Mesothelial cell of epicardium (in vitro differentiated cells): ENCODE measurements at regions not wholly inside any gene's neighbourhood (a gene's known extent, or its start where the extent isn't known, plus 50 kb on each side); places are given as distances from the start of the nearest gene placed in this dataset.

ENCODE experiments used
- DNase-seq, 2 experiments: peaks; one replicate each; pipeline ENCODE4 v3.0.0; 2021; ENCODE audit warnings: low spot score in 2 of 2; ENCODE audit not compliant: unreplicated experiment in 2 of 2
- H3K27ac Mint-ChIP-seq: 2 replicates; pipeline ENCODE4 v1.8.0; 2021; ENCODE audit warnings: mixed read lengths
- H3K27me3 Mint-ChIP-seq: 2 replicates; pipeline ENCODE4 v1.8.0; 2021; ENCODE audit warnings: low read depth, mixed read lengths
- H3K36me3 Mint-ChIP-seq: 2 replicates; pipeline ENCODE4 v1.8.0; 2021; ENCODE audit warnings: mixed read lengths
- H3K4me1 Mint-ChIP-seq: 2 replicates; pipeline ENCODE4 v1.8.0; 2021; ENCODE audit warnings: mixed read lengths
- H3K4me3 Mint-ChIP-seq: 2 replicates; pipeline ENCODE4 v1.8.0; 2021; ENCODE audit warnings: mild to moderate bottlenecking, moderate library complexity, mixed read lengths
- H3K9me3 Mint-ChIP-seq: 2 replicates; pipeline ENCODE4 v1.8.0; 2021; ENCODE audit warnings: mixed read lengths
- CTCF ChIP-seq: fragments of 200-600 bp; sonication (generic); IDR thresholded peaks from one replicate; pipeline ENCODE4 v1.5.0; 2021; ENCODE audit warnings: antibody characterized with exemption; ENCODE audit not compliant: unreplicated experiment

GRCh38 chr1:99565606-99566289, 80.2 kb upstream of the PALMD start:
- DNase-seq = no peak
- Mint-ChIP-seq H3K27me3 (peaks cover 12% of the 10 kb centered on the region), H3K9me3 (peaks cover 8% of the 10 kb centered on the region), H3K27ac (no peak overlapping the region), H3K4me1 (no peaks in the 10 kb centered on the region), H3K4me3 (no peak overlapping the region), H3K36me3 (no peaks in the 10 kb centered on the region)
- no peak for TF ChIP-seq CTCF

GRCh38 chr1:99566290-99567021, 79.5 kb upstream of the PALMD start:
- DNase-seq = no peak
- H3K9me3 Mint-ChIP-seq = peaks cover 8% of the 10 kb centered on the region
- H3K27ac Mint-ChIP-seq = no peak overlapping the region
- no peak overlapping the region for H3K4me3 Mint-ChIP-seq
- TF ChIP-seq CTCF = no peak
- peaks cover 12% of the 10 kb centered on the region for H3K27me3 Mint-ChIP-seq
- no peaks in the 10 kb centered on the region for H3K36me3 Mint-ChIP-seq
- H3K4me1 Mint-ChIP-seq = peaks cover 2% of the 10 kb centered on the region

- Mint-ChIP-seq H3K9me3 (no peaks in the 10 kb centered on the region), H3K4me1 (peaks cover 5% of the 10 kb centered on the region), H3K36me3 (no peaks in the 10 kb centered on the region), H3K27me3 (peaks cover 12% of the 10 kb centered on the region), H3K4me3 (no peak overlapping the region), H3K27ac (no peak overlapping the region)
- DNase-seq = no peak
- no peak for TF ChIP-seq CTCF
Observed at GRCh38 chr1:99570486-99571089, 75.3 kb upstream of the PALMD start.

- Mint-ChIP-seq H3K9me3 (no peaks in the 10 kb centered on the region), H3K36me3 (no peaks in the 10 kb centered on the region), H3K4me3 (no peak overlapping the region), H3K4me1 (peaks cover 5% of the 10 kb centered on the region), H3K27ac (no peak overlapping the region), H3K27me3 (peaks cover 12% of the 10 kb centered on the region)
- no peak for DNase-seq
- no peak for TF ChIP-seq CTCF
Observed at GRCh38 chr1:99571092-99571734, 74.7 kb upstream of the PALMD start.

GRCh38 chr1:99573431-99574217, 72.3 kb upstream of the PALMD start:
- Mint-ChIP-seq H3K36me3 (no peaks in the 10 kb centered on the region), H3K27ac (no peak overlapping the region), H3K9me3 (no peaks in the 10 kb centered on the region), H3K4me3 (no peak overlapping the region), H3K27me3 (peaks cover 7% of the 10 kb centered on the region), H3K4me1 (peaks cover 5% of the 10 kb centered on the region)
- no peak for TF ChIP-seq CTCF
- no peak for DNase-seq
